DOHH2 (cell line): ENCODE measurements at regions not wholly inside any gene's neighbourhood (a gene's known extent, or its start where the extent isn't known, plus 50 kb on each side); places are given as distances from the start of the nearest gene placed in this dataset.
"Not testable (repeated sequence)": the region's sequence is repeated elsewhere in the genome, so short reads cannot be mapped to it uniquely, and the experiment has no call there.

ENCODE experiments used
- H3F3A ChIP-seq: fragments of 200-600 bp; sonication (generic), shearing (Covaris generic); 2 replicates; pipeline ENCODE4 v1.6.0; 2016; ENCODE audit warnings: antibody characterized with exemption, mild to moderate bottlenecking; ENCODE audit not compliant: control insufficient read depth, insufficient read depth
- H3K27ac ChIP-seq: fragments of 200-600 bp; sonication (generic); 2 replicates; pipeline ENCODE4 v1.5.1; 2014; ENCODE audit warnings: low read depth, mild to moderate bottlenecking, low read length, moderate library complexity
- H3K27me3 ChIP-seq: fragments of 200-600 bp; sonication (generic); 2 replicates; pipeline ENCODE4 v1.6.1; 2014; ENCODE audit warnings: mild to moderate bottlenecking, low read length, mixed read lengths; ENCODE audit not compliant: control insufficient read depth
- H3K36me3 ChIP-seq: fragments of 200-600 bp; sonication (generic); 2 replicates; pipeline ENCODE4 v1.6.1; 2014; ENCODE audit warnings: mild to moderate bottlenecking, low read length, moderate library complexity, mixed read lengths; ENCODE audit not compliant: control insufficient read depth
- H3K4me1 ChIP-seq: fragments of 200-600 bp; sonication (generic); 2 replicates; pipeline ENCODE4 v1.6.1; 2014; ENCODE audit warnings: mild to moderate bottlenecking, low read length, mixed read lengths; ENCODE audit not compliant: control insufficient read depth
- H3K4me2 ChIP-seq: fragments of 200-600 bp; sonication (generic); 2 replicates; pipeline ENCODE4 v1.6.0; 2014; ENCODE audit warnings: mild to moderate bottlenecking, low read length, moderate library complexity
- H3K4me3 ChIP-seq: fragments of 200-600 bp; sonication (generic); 2 replicates; pipeline ENCODE4 v1.5.1; 2014; ENCODE audit warnings: mild to moderate bottlenecking, low read length, mixed read lengths
- H3K79me2 ChIP-seq: fragments of 200-600 bp; sonication (generic); 2 replicates; pipeline ENCODE4 v1.6.1; 2014; ENCODE audit warnings: mild to moderate bottlenecking, low read length, mixed read lengths; ENCODE audit not compliant: control insufficient read depth
- H3K9me2 ChIP-seq: fragments of 200-600 bp; sonication (generic); replicated peaks from 2 replicates; pipeline ENCODE4 v1.6.1; 2014; ENCODE audit warnings: mild to moderate bottlenecking, low read length, mixed read lengths; ENCODE audit not compliant: control insufficient read depth
- H3K9me3 ChIP-seq: fragments of 200-600 bp; sonication (generic); 2 replicates; pipeline ENCODE4 v1.6.1; 2014; ENCODE audit warnings: antibody characterized with exemption, low read length, mixed read lengths; ENCODE audit not compliant: control insufficient read depth, insufficient read depth
- H4K20me1 ChIP-seq: fragments of 200-600 bp; sonication (generic); 2 replicates; pipeline ENCODE4 v1.6.0; 2014; ENCODE audit warnings: low read depth, mild to moderate bottlenecking, antibody characterized with exemption, low read length, moderate library complexity; ENCODE audit not compliant: control insufficient read depth, insufficient read depth
- CTCF ChIP-seq: fragments of 200-600 bp; sonication (generic); IDR thresholded peaks from one replicate; pipeline ENCODE4 v1.5.1; 2014; ENCODE audit warnings: antibody characterized with exemption, mild to moderate bottlenecking, low read depth, low read length; ENCODE audit not compliant: poor library complexity, severe bottlenecking
- EZH2phosphoT487 ChIP-seq: fragments of 200-600 bp; sonication (generic); IDR thresholded peaks from 2 replicates; pipeline ENCODE4 v1.6.1; 2017; ENCODE audit warnings: borderline replicate concordance, mild to moderate bottlenecking, antibody characterized with exemption, low read length, moderate library complexity, mixed read lengths

- no peaks in the 10 kb centered on the region for H3K9me3 ChIP-seq
- H3K9me2 ChIP-seq, result no peaks in the 10 kb centered on the region
- H3K4me3 ChIP-seq, result no peak overlapping the region
- TF ChIP-seq CTCF (no peak), EZH2phosphoT487 (no peak)
- no peaks in the 10 kb centered on the region for H3K36me3 ChIP-seq
- no peaks in the 10 kb centered on the region for H3K79me2 ChIP-seq
- H3K4me1 ChIP-seq, result no peaks in the 10 kb centered on the region
- H3K4me2 ChIP-seq, result no peak overlapping the region
- no peaks in the 10 kb centered on the region for H3K27me3 ChIP-seq
- H4K20me1 ChIP-seq, result no peaks in the 10 kb centered on the region
- no peaks in the 10 kb centered on the region for H3F3A ChIP-seq
- H3K27ac ChIP-seq, result no peak overlapping the region
These were observed 551.2 kb upstream of the AMOT start for GRCh38 chrX:113391875-113392274.

- H3F3A ChIP-seq, result no peaks in the 10 kb centered on the region
- H3K27ac ChIP-seq, result no peak overlapping the region
- H3K9me3 ChIP-seq, result no peaks in the 10 kb centered on the region
- no peak for TF ChIP-seq EZH2phosphoT487
- no peak for TF ChIP-seq CTCF
- H3K36me3 ChIP-seq, result no peaks in the 10 kb centered on the region
- H3K4me3 ChIP-seq, result no peak overlapping the region
- H3K4me2 ChIP-seq, result no peak overlapping the region
- H3K27me3 ChIP-seq, result no peaks in the 10 kb centered on the region
- no peaks in the 10 kb centered on the region for H3K79me2 ChIP-seq
- no peaks in the 10 kb centered on the region for H3K9me2 ChIP-seq
- H4K20me1 ChIP-seq, result no peaks in the 10 kb centered on the region
- no peaks in the 10 kb centered on the region for H3K4me1 ChIP-seq
These were observed 549.9 kb upstream of the AMOT start for GRCh38 chrX:113390531-113390930.

- no peak overlapping the region for H3K27ac ChIP-seq
- H3K4me3 ChIP-seq, result no peak overlapping the region
- H3K9me3 ChIP-seq, result no peaks in the 10 kb centered on the region
- no peaks in the 10 kb centered on the region for H3F3A ChIP-seq
- TF ChIP-seq EZH2phosphoT487 (no peak), CTCF (no peak)
- H3K4me2 ChIP-seq, result no peak overlapping the region
- no peaks in the 10 kb centered on the region for H3K4me1 ChIP-seq
- no peaks in the 10 kb centered on the region for H4K20me1 ChIP-seq
- no peaks in the 10 kb centered on the region for H3K9me2 ChIP-seq
- no peaks in the 10 kb centered on the region for H3K27me3 ChIP-seq
- H3K36me3 ChIP-seq, result no peaks in the 10 kb centered on the region
- no peaks in the 10 kb centered on the region for H3K79me2 ChIP-seq
These were observed 549.2 kb upstream of the AMOT start for GRCh38 chrX:113389846-113390245.

- H4K20me1 ChIP-seq, result no peaks in the 10 kb centered on the region
- H3K4me1 ChIP-seq, result no peaks in the 10 kb centered on the region
- no peak overlapping the region for H3K27ac ChIP-seq
- H3K4me3 ChIP-seq, result no peak overlapping the region
- H3K36me3 ChIP-seq, result no peaks in the 10 kb centered on the region
- TF ChIP-seq CTCF (no peak), EZH2phosphoT487 (no peak)
- no peaks in the 10 kb centered on the region for H3K9me2 ChIP-seq
- no peaks in the 10 kb centered on the region for H3K9me3 ChIP-seq
- no peak overlapping the region for H3K4me2 ChIP-seq
- no peaks in the 10 kb centered on the region for H3K27me3 ChIP-seq
- H3K79me2 ChIP-seq, result no peaks in the 10 kb centered on the region
- H3F3A ChIP-seq, result no peaks in the 10 kb centered on the region
These were observed 544.0 kb upstream of the AMOT start for GRCh38 chrX:113384628-113385027.

GRCh38 chrX:113373421-113373820 lies 532.8 kb upstream of the AMOT start:
- not testable (repeated sequence) for H3K36me3 ChIP-seq, H3K9me2 ChIP-seq

More at GRCh38 chrX:113373421-113373820, 532.8 kb upstream of the AMOT start:
- not testable (repeated sequence) for H4K20me1 ChIP-seq, H3K79me2 ChIP-seq, H3K27ac ChIP-seq, H3K4me1 ChIP-seq, H3K27me3 ChIP-seq, H3F3A ChIP-seq, H3K4me3 ChIP-seq, H3K9me3 ChIP-seq, H3K4me2 ChIP-seq
